Endothelial cell of umbilical vein (primary cell): ENCODE measurements at regions not wholly inside any gene's neighbourhood (a gene's known extent, or its start where the extent isn't known, plus 50 kb on each side); places are given as distances from the start of the nearest gene placed in this dataset.

ENCODE experiments used
- BruUV-seq: library from RNA; stranded (reverse); fragments of 400-500 nt; replicated peaks from 2 replicates; lab custom pipeline; 2021; lab: Mats Ljungman, UMichigan
- CTCF ChIA-PET: fragments of 300-600, 350-600 bp; sonication (Branson Sonifier 250); formaldehyde crosslinking; loops from one replicate; lab custom pipeline; 2021; ENCODE audit warnings: antibody characterized with exemption, inconsistent platforms; lab: Charles Lee
- POLR2A ChIA-PET: fragments of 300-600, 350-600 bp; sonication (Branson Sonifier 250); formaldehyde crosslinking; loops from one replicate; lab custom pipeline; 2021; ENCODE audit warnings: antibody characterized with exemption, inconsistent platforms; lab: Charles Lee
- DNase-seq: peaks from one replicate; pipeline ENCODE4 v3.0.0-alpha.2; 2011; ENCODE audit warnings: low read depth, low spot score
- FAIRE-seq: peaks from 2 replicates; lab custom pipeline; 2011; peaks lifted over from hg19 to GRCh38; lab: Jason Lieb, UNC
- H2AFZ ChIP-seq: 2 replicates; pipeline ENCODE4 v1.6.0; 2012; ENCODE audit warnings: low read depth, low read length, control low read depth, inconsistent platforms
- H3K27ac ChIP-seq: 2 replicates; pipeline ENCODE4 v1.5.1; 2011; ENCODE audit warnings: low read depth, mild to moderate bottlenecking, control low read depth, low read length, moderate library complexity; ENCODE audit not compliant: insufficient read depth
- H3K27me3 ChIP-seq, 2 experiments: 2 replicates each; pipeline versions ENCODE4 v1.6.0 to v1.6.1; 2011; ENCODE audit warnings: low read length in 2 of 2, mixed read lengths in 1 of 2; ENCODE audit not compliant: control insufficient read depth in 2 of 2, insufficient read depth in 2 of 2
- H3K36me3 ChIP-seq, 2 experiments: 2 replicates in 1 of 2; 3 replicates in 1 of 2; pipeline ENCODE4 v1.5.1; 2011; ENCODE audit warnings: low read length in 2 of 2, mild to moderate bottlenecking in 1 of 2, moderate library complexity in 1 of 2; ENCODE audit not compliant: control insufficient read depth in 2 of 2, insufficient read depth in 2 of 2; ENCODE audit errors: extremely low read depth in 1 of 2
- H3K4me1 ChIP-seq: 3 replicates; pipeline ENCODE4 v1.5.1; 2011; ENCODE audit warnings: mild to moderate bottlenecking, low read length; ENCODE audit not compliant: control insufficient read depth, insufficient read depth; ENCODE audit errors: extremely low read depth
- H3K4me2 ChIP-seq: 2 replicates; pipeline ENCODE4 v1.6.1; 2011; ENCODE audit warnings: low read length, control low read depth, mixed read lengths; ENCODE audit not compliant: insufficient read depth
- H3K4me3 ChIP-seq, 3 experiments: fragments of 200-600 bp in 1 of 3; sonication (generic), shearing (Covaris generic) in 1 of 3; replicated peaks in 1 of 3; 2 replicates each; pipeline ENCODE4 v1.5.1; 2011 to 2016; ENCODE audit warnings: control low read depth in 3 of 3, low read length in 3 of 3, mild to moderate bottlenecking in 2 of 3, inconsistent platforms in 1 of 3, low read depth in 1 of 3, moderate library complexity in 1 of 3; ENCODE audit not compliant: insufficient read depth in 1 of 3
- H3K79me2 ChIP-seq: 2 replicates; pipeline ENCODE4 v1.6.0; 2012; ENCODE audit warnings: low read length, inconsistent platforms; ENCODE audit not compliant: control insufficient read depth, insufficient read depth
- H3K9ac ChIP-seq: replicated peaks from 2 replicates; pipeline ENCODE3; 2011; ENCODE audit warnings: low read length, control low read depth; ENCODE audit not compliant: insufficient read depth; ENCODE audit errors: extremely low read depth
- H3K9me1 ChIP-seq: replicated peaks from 3 replicates; pipeline ENCODE4 v1.6.0; 2011; ENCODE audit warnings: mild to moderate bottlenecking, low read length; ENCODE audit not compliant: control insufficient read depth, insufficient read depth; ENCODE audit errors: extremely low read depth
- H3K9me3 ChIP-seq: replicated peaks from 2 replicates; pipeline ENCODE4 v1.5.1; 2012; ENCODE audit warnings: low read length, inconsistent platforms; ENCODE audit not compliant: control insufficient read depth, insufficient read depth
- H4K20me1 ChIP-seq: replicated peaks from 2 replicates; pipeline ENCODE3; 2011; ENCODE audit warnings: mild to moderate bottlenecking, low read length; ENCODE audit not compliant: control insufficient read depth, insufficient read depth; ENCODE audit errors: extremely low read depth
- EZH2 ChIP-seq: IDR thresholded peaks from 2 replicates; pipeline ENCODE4 v1.6.1; 2012; ENCODE audit warnings: borderline replicate concordance, low read depth, mild to moderate bottlenecking, moderate library complexity, low read length, inconsistent platforms; ENCODE audit not compliant: severe bottlenecking
- FOS ChIP-seq: IDR thresholded peaks from 2 replicates; pipeline ENCODE4 v1.6.1; 2011; ENCODE audit warnings: mild to moderate bottlenecking, low read length, moderate library complexity, borderline replicate concordance; ENCODE audit not compliant: insufficient read depth
- GATA2 ChIP-seq: IDR thresholded peaks from 2 replicates; pipeline ENCODE4 v1.7.0; 2011; ENCODE audit warnings: low read depth, mild to moderate bottlenecking, moderate library complexity, mixed read lengths, low read length; ENCODE audit not compliant: insufficient read length, insufficient read depth
- JUN ChIP-seq: IDR thresholded peaks from 2 replicates; pipeline ENCODE4 v1.6.1; 2011; ENCODE audit warnings: borderline replicate concordance, low read depth; ENCODE audit not compliant: insufficient read length, insufficient read depth
- MYC ChIP-seq: IDR thresholded peaks from one replicate; pipeline ENCODE4 v1.6.1; 2011; ENCODE audit warnings: mild to moderate bottlenecking, low read depth, low read length
- POLR2A ChIP-seq: IDR thresholded peaks from 2 replicates; pipeline ENCODE4 v1.6.1; 2012; ENCODE audit warnings: low read depth, mild to moderate bottlenecking, control low read depth, low read length
- POLR2AphosphoS5 ChIP-seq: IDR thresholded peaks from 2 replicates; pipeline ENCODE4 v1.6.1; 2012; ENCODE audit warnings: low read depth, mild to moderate bottlenecking, control low read depth, low read length, moderate library complexity; ENCODE audit not compliant: insufficient read depth
- dilution Hi-C: fragments of 300-500 bp; cut with MboI; formaldehyde crosslinking; loops from one replicate; pipeline ENCODE4 v1.15.0; 2019; ENCODE audit warnings: low sequenced_read_pairs; ENCODE audit not compliant: extremely low pct_ligation_motif_present
- intact Hi-C: fragments of 100-400 bp; cut with micrococcal nuclease; formaldehyde crosslinking; loops from one replicate; pipeline ENCODE4 v1.10.0; 2022
- TF ChIP-seq, protein P1 (sequence below): IDR thresholded peaks from 2 replicates; pipeline ENCODE4 v1.6.1; 2011; ENCODE audit not compliant: insufficient read depth, insufficient read length
- TF ChIP-seq, protein P2 (sequence below), 2 donors: IDR thresholded peaks; 1 replicate in 1 of 2; 2 replicates in 1 of 2; pipeline ENCODE4 v1.5.1; 2011; ENCODE audit warnings: low read length in 2 of 2, mild to moderate bottlenecking in 2 of 2, moderate library complexity in 2 of 2, control low read depth in 1 of 2, inconsistent platforms in 1 of 2, low read depth in 1 of 2; ENCODE audit not compliant: insufficient read depth in 1 of 2; ENCODE audit errors: extremely low read depth in 1 of 2

- DNase-seq (no peak), FAIRE-seq (no peak)
- no peaks in the 10 kb centered on the region for H3K27me3 ChIP-seq
- H3K36me3 ChIP-seq: no peaks in the 10 kb centered on the region
- no peaks in the 10 kb centered on the region for H3K4me1 ChIP-seq
- dilution Hi-C loops: no loop called here
- no peak overlapping the region for H3K27ac ChIP-seq
- no TSS peak for BruUV-seq
- ChIA-PET CTCF (no interaction called here), POLR2A (no interaction called here)
- peaks cover 2% of the 10 kb centered on the region for H3K9me3 ChIP-seq
- no peak overlapping the region for H3K4me3 ChIP-seq
- H3K4me2 ChIP-seq: no peak overlapping the region
- H3K9ac ChIP-seq: no peak overlapping the region
- H3K79me2 ChIP-seq: no peaks in the 10 kb centered on the region
- no peaks in the 10 kb centered on the region for H4K20me1 ChIP-seq
- TF ChIP-seq, protein P1, sequence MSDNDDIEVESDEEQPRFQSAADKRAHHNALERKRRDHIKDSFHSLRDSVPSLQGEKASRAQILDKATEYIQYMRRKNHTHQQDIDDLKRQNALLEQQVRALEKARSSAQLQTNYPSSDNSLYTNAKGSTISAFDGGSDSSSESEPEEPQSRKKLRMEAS: no peak
- TF ChIP-seq POLR2AphosphoS5 (no peak), GATA2 (no peak), FOS (no peak), POLR2A (no peak), MYC (no peak), EZH2 (no peak), JUN (no peak)
- TF ChIP-seq, protein P2, sequence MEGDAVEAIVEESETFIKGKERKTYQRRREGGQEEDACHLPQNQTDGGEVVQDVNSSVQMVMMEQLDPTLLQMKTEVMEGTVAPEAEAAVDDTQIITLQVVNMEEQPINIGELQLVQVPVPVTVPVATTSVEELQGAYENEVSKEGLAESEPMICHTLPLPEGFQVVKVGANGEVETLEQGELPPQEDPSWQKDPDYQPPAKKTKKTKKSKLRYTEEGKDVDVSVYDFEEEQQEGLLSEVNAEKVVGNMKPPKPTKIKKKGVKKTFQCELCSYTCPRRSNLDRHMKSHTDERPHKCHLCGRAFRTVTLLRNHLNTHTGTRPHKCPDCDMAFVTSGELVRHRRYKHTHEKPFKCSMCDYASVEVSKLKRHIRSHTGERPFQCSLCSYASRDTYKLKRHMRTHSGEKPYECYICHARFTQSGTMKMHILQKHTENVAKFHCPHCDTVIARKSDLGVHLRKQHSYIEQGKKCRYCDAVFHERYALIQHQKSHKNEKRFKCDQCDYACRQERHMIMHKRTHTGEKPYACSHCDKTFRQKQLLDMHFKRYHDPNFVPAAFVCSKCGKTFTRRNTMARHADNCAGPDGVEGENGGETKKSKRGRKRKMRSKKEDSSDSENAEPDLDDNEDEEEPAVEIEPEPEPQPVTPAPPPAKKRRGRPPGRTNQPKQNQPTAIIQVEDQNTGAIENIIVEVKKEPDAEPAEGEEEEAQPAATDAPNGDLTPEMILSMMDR (IDR thresholded peaks at IDR 0.05; ENCODE audit: extremely low read depth in 1 of 2, insufficient read depth in 1 of 2, low read depth in 1 of 2, low read length in 2 of 2): no peak
- no peak overlapping the region for H2AFZ ChIP-seq
- intact Hi-C loops: no loop called here
- no peaks in the 10 kb centered on the region for H3K9me1 ChIP-seq
These were observed 272.3 kb upstream of the RAG2 start for GRCh38 chr11:36870361-36870760.
